Endothelial cell (in vitro differentiated cells): ENCODE measurements at regions not wholly inside any gene's neighbourhood (a gene's known extent, or its start where the extent isn't known, plus 50 kb on each side); places are given as distances from the start of the nearest gene placed in this dataset.

Experiments used
- DNase-seq: peaks from one replicate; pipeline ENCODE4 v3.0.0; 2021; ENCODE audit warnings: low spot score
- H3K27ac Mint-ChIP-seq: one replicate; pipeline ENCODE4 v1.8.0; 2021; ENCODE audit warnings: mixed read lengths, inconsistent platforms; ENCODE audit not compliant: unreplicated experiment
- H3K27me3 Mint-ChIP-seq: one replicate; pipeline ENCODE4 v1.8.0; 2021; ENCODE audit warnings: mild to moderate bottlenecking, moderate library complexity, mixed read lengths, inconsistent platforms; ENCODE audit not compliant: unreplicated experiment
- H3K36me3 Mint-ChIP-seq: one replicate; pipeline ENCODE4 v1.8.0; 2021; ENCODE audit warnings: mild to moderate bottlenecking, low read depth, mixed read lengths, inconsistent platforms; ENCODE audit not compliant: unreplicated experiment
- H3K4me1 Mint-ChIP-seq: one replicate; pipeline ENCODE4 v1.8.0; 2021; ENCODE audit warnings: mild to moderate bottlenecking, mixed read lengths, inconsistent platforms; ENCODE audit not compliant: unreplicated experiment
- H3K4me3 Mint-ChIP-seq: one replicate; pipeline ENCODE4 v1.8.0; 2021; ENCODE audit warnings: mild to moderate bottlenecking, mixed read lengths, inconsistent platforms; ENCODE audit not compliant: unreplicated experiment
- H3K9me3 Mint-ChIP-seq: one replicate; pipeline ENCODE4 v1.8.0; 2021; ENCODE audit warnings: mixed read lengths, inconsistent platforms; ENCODE audit not compliant: unreplicated experiment
- CTCF ChIP-seq: fragments of 200-600 bp; sonication (generic); IDR thresholded peaks from one replicate; pipeline ENCODE4 v1.5.0; 2021; ENCODE audit warnings: antibody characterized with exemption; ENCODE audit not compliant: unreplicated experiment

- no peak for TF ChIP-seq CTCF
- Mint-ChIP-seq H3K36me3 (no peaks in the 10 kb centered on the region), H3K27me3 (peaks cover 2% of the 10 kb centered on the region), H3K4me1 (no peaks in the 10 kb centered on the region), H3K27ac (no peak overlapping the region), H3K9me3 (no peaks in the 10 kb centered on the region), H3K4me3 (no peak overlapping the region)
- DNase-seq: no peak
These were observed 210.1 kb upstream of the CHD1 start for GRCh38 chr5:99138911-99139310.

GRCh38 chr5:99133921-99134320 is 205.1 kb upstream of the CHD1 start:
- Mint-ChIP-seq H3K9me3 (no peaks in the 10 kb centered on the region), H3K36me3 (no peaks in the 10 kb centered on the region), H3K27ac (no peak overlapping the region), H3K4me3 (no peak overlapping the region), H3K27me3 (no peaks in the 10 kb centered on the region), H3K4me1 (no peaks in the 10 kb centered on the region)
- no peak for DNase-seq
- no peak for TF ChIP-seq CTCF

- Mint-ChIP-seq H3K27ac (no peak overlapping the region), H3K36me3 (no peaks in the 10 kb centered on the region), H3K9me3 (no peaks in the 10 kb centered on the region), H3K4me3 (no peak overlapping the region), H3K27me3 (no peaks in the 10 kb centered on the region), H3K4me1 (no peaks in the 10 kb centered on the region)
- no peak for DNase-seq
- TF ChIP-seq CTCF: no peak
These were observed 201.1 kb upstream of the CHD1 start for GRCh38 chr5:99129768-99130501.

GRCh38 chr5:99122976-99123375 is 194.2 kb upstream of the CHD1 start:
- no peak overlapping the region for H3K27ac Mint-ChIP-seq
- TF ChIP-seq CTCF: no peak
- H3K4me1 Mint-ChIP-seq: no peaks in the 10 kb centered on the region
- peaks cover 2% of the 10 kb centered on the region for H3K27me3 Mint-ChIP-seq
- H3K4me3 Mint-ChIP-seq: no peak overlapping the region
- no peak for DNase-seq
- H3K36me3 Mint-ChIP-seq: no peaks in the 10 kb centered on the region
- no peaks in the 10 kb centered on the region for H3K9me3 Mint-ChIP-seq

GRCh38 chr5:99119326-99119725 is 190.5 kb upstream of the CHD1 start:
- Mint-ChIP-seq H3K9me3 (no peaks in the 10 kb centered on the region), H3K36me3 (no peaks in the 10 kb centered on the region), H3K27ac (no peak overlapping the region), H3K4me3 (no peak overlapping the region), H3K4me1 (no peaks in the 10 kb centered on the region), H3K27me3 (peaks cover 2% of the 10 kb centered on the region)
- no peak for DNase-seq
- no peak for TF ChIP-seq CTCF
